Calu3 (cell line): ENCODE measurements at regions not wholly inside any gene's neighbourhood (a gene's known extent, or its start where the extent isn't known, plus 50 kb on each side); places are given as distances from the start of the nearest gene placed in this dataset.
"Not testable (repeated sequence)": the region's sequence is repeated elsewhere in the genome, so short reads cannot be mapped to it uniquely, and the experiment has no call there.

Experiments used
- BruUV-seq: library from RNA; stranded (reverse); fragments of 400-500 nt; replicated peaks from 2 replicates; lab custom pipeline; 2021; lab: Mats Ljungman, UMichigan
- CTCF ChIA-PET: fragments of 300-600 bp; sonication (Branson Sonifier 250); formaldehyde crosslinking; loops from one replicate; lab custom pipeline; 2022; ENCODE audit warnings: antibody characterized with exemption; lab: Charles Lee
- DNase-seq: peaks from one replicate; pipeline ENCODE4 v3.0.0; 2022
- H3K27ac Mint-ChIP-seq: one replicate; pipeline ENCODE4 v1.8.0; 2022; ENCODE audit warnings: mixed read lengths; ENCODE audit not compliant: unreplicated experiment
- H3K27me3 Mint-ChIP-seq: one replicate; pipeline ENCODE4 v1.8.0; 2022; ENCODE audit warnings: mixed read lengths; ENCODE audit not compliant: unreplicated experiment
- H3K36me3 Mint-ChIP-seq: one replicate; pipeline ENCODE4 v1.8.0; 2022; ENCODE audit warnings: mild to moderate bottlenecking, moderate library complexity, mixed read lengths; ENCODE audit not compliant: insufficient read depth, unreplicated experiment
- H3K4me1 Mint-ChIP-seq: one replicate; pipeline ENCODE4 v1.8.0; 2022; ENCODE audit warnings: mild to moderate bottlenecking, low read depth, mixed read lengths; ENCODE audit not compliant: unreplicated experiment
- H3K4me3 Mint-ChIP-seq: one replicate; pipeline ENCODE4 v1.8.0; 2022; ENCODE audit warnings: mild to moderate bottlenecking, low read depth, moderate library complexity, mixed read lengths; ENCODE audit not compliant: unreplicated experiment
- H3K9me3 Mint-ChIP-seq: one replicate; pipeline ENCODE4 v1.8.0; 2022; ENCODE audit warnings: low read depth, mixed read lengths; ENCODE audit not compliant: unreplicated experiment
- CTCF ChIP-seq: fragments of 200-600 bp; IDR thresholded peaks from one replicate; pipeline ENCODE4 v1.8.0; 2022; ENCODE audit warnings: antibody characterized with exemption; ENCODE audit not compliant: unreplicated experiment
- intact Hi-C: fragments of 100-400 bp; cut with micrococcal nuclease; formaldehyde crosslinking; loops from one replicate; pipeline ENCODE4 v1.10.0; 2022; ENCODE audit not compliant: unreplicated experiment

DNA sequence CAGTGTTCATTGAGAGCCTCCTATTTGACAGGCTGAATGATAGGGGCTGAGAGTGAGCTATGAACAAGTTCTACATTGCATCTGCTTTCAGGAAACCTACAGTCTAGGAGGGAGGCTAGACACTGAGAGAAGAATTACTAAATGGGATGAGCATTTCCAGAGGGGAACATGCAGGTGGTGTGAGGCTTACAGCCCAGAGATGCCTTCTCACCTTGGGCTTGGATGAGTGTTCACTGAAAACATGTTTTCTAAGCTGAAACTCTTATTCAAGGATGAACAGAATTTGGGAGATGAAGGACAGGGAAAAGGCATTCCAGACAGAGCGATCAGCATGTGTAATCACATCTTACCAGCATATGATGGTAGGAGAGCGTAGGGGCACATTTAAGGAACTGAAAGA is 177.5 kb upstream of the E2F8 start:
- H3K27ac Mint-ChIP-seq: no peak overlapping the region
- peaks cover 4% of the 10 kb centered on the region for H3K9me3 Mint-ChIP-seq
- TF ChIP-seq CTCF: no peak

GRCh38 chr11:19412070-19412469 is 171.3 kb upstream of the E2F8 start:
- CTCF ChIA-PET, H3K27ac Mint-ChIP-seq, H3K4me1 Mint-ChIP-seq: not testable (repeated sequence)

More for the DNA sequence above, 177.5 kb upstream of the E2F8 start:
- intact Hi-C loops: no loop called here
- Mint-ChIP-seq H3K4me1 (peaks cover 13% of the 10 kb centered on the region), H3K4me3 (no peak overlapping the region), H3K27me3 (peaks cover 58% of the 10 kb centered on the region), H3K36me3 (no peaks in the 10 kb centered on the region)
- DNase-seq: no peak
- CTCF ChIA-PET: interaction anchor here (0.7 kb wide), 1 partner anchor 120 kb away, joined by 3 read pairs; no protein-coding TSS in a partner anchor
- BruUV-seq: no TSS peak

GRCh38 chr11:19410032-19410431 is 169.3 kb upstream of the E2F8 start:
- no TSS peak for BruUV-seq
- Mint-ChIP-seq H3K36me3 (no peaks in the 10 kb centered on the region), H3K27ac (no peak overlapping the region), H3K4me3 (no peak overlapping the region), H3K9me3 (peaks cover 4% of the 10 kb centered on the region), H3K27me3 (peaks cover 88% of the 10 kb centered on the region), H3K4me1 (no peaks in the 10 kb centered on the region)
- TF ChIP-seq CTCF: no peak
- no peak for DNase-seq
- intact Hi-C loops: no loop called here
- CTCF ChIA-PET: no interaction called here

More at GRCh38 chr11:19412070-19412469, 171.3 kb upstream of the E2F8 start:
- intact Hi-C loops, H3K4me3 Mint-ChIP-seq, BruUV-seq, DNase-seq, H3K9me3 Mint-ChIP-seq, H3K36me3 Mint-ChIP-seq: not testable (repeated sequence)
- H3K27me3 Mint-ChIP-seq: peaks cover 78% of the 10 kb centered on the region

DNA sequence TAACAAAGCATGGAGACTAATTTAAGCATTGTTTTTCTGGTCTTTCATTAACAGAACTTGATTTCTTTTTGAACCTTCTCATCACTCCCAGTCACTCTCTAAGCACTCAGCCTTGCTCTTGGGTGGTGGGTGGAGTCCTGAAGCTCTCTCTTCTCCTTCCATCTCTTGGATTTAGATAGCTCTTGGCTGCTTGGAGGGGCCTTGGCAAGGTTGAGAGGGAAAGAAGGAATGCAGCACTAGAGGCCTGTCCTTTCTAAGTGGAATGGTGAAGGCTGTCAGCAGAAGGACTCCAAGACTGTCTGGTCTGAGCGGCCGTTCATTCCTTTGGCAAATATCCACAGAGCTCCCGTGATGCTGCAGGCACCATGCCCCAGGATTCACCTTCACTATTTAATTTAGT is 168.6 kb upstream of the E2F8 start:
- DNase-seq: no peak
- TF ChIP-seq CTCF: no peak
- Mint-ChIP-seq H3K36me3 (no peaks in the 10 kb centered on the region), H3K4me3 (no peak overlapping the region), H3K4me1 (no peaks in the 10 kb centered on the region), H3K27ac (no peak overlapping the region), H3K27me3 (peaks cover 88% of the 10 kb centered on the region), H3K9me3 (no peaks in the 10 kb centered on the region)
- CTCF ChIA-PET: no interaction called here
- intact Hi-C loops: no loop called here
- BruUV-seq: no TSS peak

- Mint-ChIP-seq H3K9me3 (no peaks in the 10 kb centered on the region), H3K27me3 (peaks cover 88% of the 10 kb centered on the region), H3K27ac (no peak overlapping the region), H3K4me1 (no peaks in the 10 kb centered on the region), H3K4me3 (no peak overlapping the region), H3K36me3 (no peaks in the 10 kb centered on the region)
- BruUV-seq: no TSS peak
- TF ChIP-seq CTCF: no peak
- CTCF ChIA-PET: interaction anchor here (0.6 kb wide), 1 partner anchor 141 kb away, joined by 3 read pairs; no protein-coding TSS in a partner anchor
- intact Hi-C loops: no loop called here
- no peak for DNase-seq
Observed at GRCh38 chr11:19407677-19408270, 167.0 kb upstream of the E2F8 start.
